Natural killer cell (primary cell): ENCODE measurements at regions not wholly inside any gene's neighbourhood (a gene's known extent, or its start where the extent isn't known, plus 50 kb on each side); places are given as distances from the start of the nearest gene placed in this dataset.

ENCODE experiments used
- ATAC-seq, 3 donors: fragments of 150-1000 bp in 2 of 3; fragments of 200-7000 bp in 1 of 3; cut with Tn5 transposase; 1 replicate in 1 of 3; 2 replicates in 2 of 3; pipeline ENCODE4 v1.10.0; 2021; ENCODE audit warnings: mild to moderate bottlenecking in 2 of 3, moderate library complexity in 2 of 3
- DNase-seq, 2 donors: peaks; one replicate each; pipeline versions ENCODE4 v3.0.0 to v3.0.0-alpha.2; 2013 to 2021; ENCODE audit warnings: mixed read lengths in 1 of 2
- H3K27ac ChIP-seq: one replicate; pipeline ENCODE4 v1.5.1; 2013; ENCODE audit warnings: mild to moderate bottlenecking, low read length
- H3K27me3 ChIP-seq: one replicate; pipeline ENCODE4 v1.6.1; 2013; ENCODE audit warnings: low read length; ENCODE audit not compliant: control insufficient read depth, insufficient read depth
- H3K36me3 ChIP-seq: one replicate; pipeline ENCODE4 v1.6.1; 2013; ENCODE audit warnings: low read length; ENCODE audit not compliant: control insufficient read depth, insufficient read depth
- H3K4me1 ChIP-seq: one replicate; pipeline ENCODE4 v1.6.1; 2013; ENCODE audit warnings: low read length; ENCODE audit not compliant: control insufficient read depth, insufficient read depth
- H3K4me3 ChIP-seq: one replicate; pipeline ENCODE4 v1.5.1; 2013; ENCODE audit warnings: low read length
- H3K9me3 ChIP-seq: one replicate; pipeline ENCODE4 v1.6.1; 2013; ENCODE audit warnings: low read length; ENCODE audit not compliant: control insufficient read depth, insufficient read depth
- H3K27ac Mint-ChIP-seq, 2 donors: one replicate each; pipeline ENCODE4 v1.8.0; 2022; ENCODE audit warnings: mild to moderate bottlenecking in 2 of 2, mixed read lengths in 2 of 2, moderate library complexity in 1 of 2
- H3K27me3 Mint-ChIP-seq, 2 donors: one replicate each; pipeline ENCODE4 v1.8.0; 2022; ENCODE audit warnings: low read depth in 2 of 2, mixed read lengths in 2 of 2
- H3K36me3 Mint-ChIP-seq: one replicate; pipeline ENCODE4 v1.8.0; 2022; ENCODE audit warnings: mixed read lengths
- H3K4me1 Mint-ChIP-seq, 2 donors: one replicate each; pipeline ENCODE4 v1.8.0; 2022; ENCODE audit warnings: mixed read lengths in 2 of 2
- H3K4me3 Mint-ChIP-seq: one replicate; pipeline ENCODE4 v1.8.0; 2022; ENCODE audit warnings: mild to moderate bottlenecking, moderate library complexity, mixed read lengths
- H3K9me3 Mint-ChIP-seq, 2 donors: one replicate each; pipeline ENCODE4 v1.8.0; 2022; ENCODE audit warnings: mixed read lengths in 2 of 2
- CTCF ChIP-seq: fragments of 200-600 bp; IDR thresholded peaks from one replicate; pipeline ENCODE4 v1.8.0; 2022; ENCODE audit warnings: antibody characterized with exemption
- WGBS: methylation state at CpG from one replicate; pipeline ENCODE4 v1.1.7; 2013; ENCODE audit warnings: missing lambda C conversion rate; ENCODE audit not compliant: insufficient coverage; 5-methylcytosine and 5-hydroxymethylcytosine counted together
- intact Hi-C: fragments of 100-400 bp; cut with micrococcal nuclease; formaldehyde crosslinking; loops from one replicate; pipeline ENCODE4 v1.14.2; 2022

- no peaks in the 10 kb centered on the region for H3K27me3 ChIP-seq
- H3K36me3 Mint-ChIP-seq: no peaks in the 10 kb centered on the region
- H3K4me3 Mint-ChIP-seq: no peak overlapping the region
- H3K4me3 ChIP-seq: no peak overlapping the region
- H3K27me3 Mint-ChIP-seq: no peaks in the 10 kb centered on the region
- no peak overlapping the region for H3K27ac Mint-ChIP-seq
- TF ChIP-seq CTCF: no peak
- DNase-seq (no peak), ATAC-seq (no peak)
- intact Hi-C loops: no loop called here
- peaks cover 5% of the 10 kb centered on the region for H3K9me3 ChIP-seq
- no peak overlapping the region for H3K27ac ChIP-seq
- peaks cover 4 to 7% of the 10 kb centered on the region in 2 donors for H3K9me3 Mint-ChIP-seq
- H3K4me1 ChIP-seq: no peaks in the 10 kb centered on the region
- H3K4me1 Mint-ChIP-seq: no peaks in the 10 kb centered on the region
- no peaks in the 10 kb centered on the region for H3K36me3 ChIP-seq
Measured at GRCh38 chr4:132614682-132615081, 534.4 kb upstream of the PCDH10 start.

- H3K4me3 ChIP-seq: no peak overlapping the region
- no peaks in the 10 kb centered on the region for H3K36me3 ChIP-seq
- TF ChIP-seq CTCF: no peak
- H3K9me3 ChIP-seq: peaks cover 5% of the 10 kb centered on the region
- intact Hi-C loops: no loop called here
- H3K9me3 Mint-ChIP-seq: peaks cover 16 to 19% of the 10 kb centered on the region in 2 donors
- ATAC-seq (no peak), DNase-seq (no peak)
- no peaks in the 10 kb centered on the region for H3K4me1 ChIP-seq
- H3K27me3 Mint-ChIP-seq: no peaks in the 10 kb centered on the region
- no peak overlapping the region for H3K27ac ChIP-seq
- H3K27me3 ChIP-seq: no peaks in the 10 kb centered on the region
- no peaks in the 10 kb centered on the region for H3K36me3 Mint-ChIP-seq
- H3K4me3 Mint-ChIP-seq: no peak overlapping the region
- 71% methylated on average over 1 of the region's 1 CpG for WGBS
- H3K4me1 Mint-ChIP-seq: no peaks in the 10 kb centered on the region
- H3K27ac Mint-ChIP-seq: no peak overlapping the region
Measured at GRCh38 chr4:132619968-132620367, 529.1 kb upstream of the PCDH10 start.

DNA sequence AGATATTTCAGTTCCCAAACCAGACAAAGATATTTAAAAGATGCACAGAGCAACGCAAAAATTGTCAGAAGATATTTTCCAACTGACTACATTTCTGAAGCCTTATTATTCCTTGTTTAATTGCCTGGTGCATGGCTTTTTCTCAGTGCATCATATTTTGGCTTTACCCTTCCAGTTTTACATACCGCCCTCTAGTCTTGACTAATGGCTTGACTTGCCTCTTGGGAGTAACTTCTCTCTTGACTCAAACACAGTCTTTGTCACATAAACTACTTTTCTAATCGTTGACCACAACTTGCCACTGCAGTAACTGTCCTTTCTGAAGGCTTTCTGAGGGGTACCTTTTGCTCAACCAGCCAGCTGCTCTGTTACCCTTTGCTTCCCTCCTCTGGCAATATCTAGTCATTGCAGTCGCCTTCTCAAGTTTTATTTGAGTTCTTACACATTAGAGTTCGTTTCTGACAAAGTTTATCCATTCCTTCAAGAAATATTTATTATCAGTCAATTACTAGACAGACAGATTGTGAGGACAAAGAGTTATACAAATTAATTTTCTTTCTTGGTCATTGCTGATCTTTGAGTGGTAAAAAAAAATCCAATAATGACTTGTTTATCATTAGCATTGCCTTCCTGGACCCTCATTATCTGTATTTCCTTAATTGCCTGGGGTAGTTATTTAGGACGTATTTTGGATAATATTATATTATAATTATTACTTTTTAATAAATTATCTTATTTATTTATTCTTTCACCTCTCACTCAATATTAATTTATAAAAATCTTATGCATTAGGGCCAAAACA lies 506.9 kb upstream of the PCDH10 start:
- no peaks in the 10 kb centered on the region for H3K27me3 Mint-ChIP-seq
- no peak overlapping the region for H3K4me3 Mint-ChIP-seq
- DNase-seq: no peak
- peaks cover 10 to 11% of the 10 kb centered on the region in 2 donors for H3K9me3 Mint-ChIP-seq
- 32% methylated on average over 4 of the region's 6 CpGs for WGBS
- TF ChIP-seq CTCF: no peak
- Histone ChIP-seq H3K27me3 (no peaks in the 10 kb centered on the region), H3K27ac (no peak overlapping the region), H3K4me1 (no peaks in the 10 kb centered on the region), H3K4me3 (no peak overlapping the region), H3K9me3 (no peaks in the 10 kb centered on the region), H3K36me3 (no peaks in the 10 kb centered on the region)
- no peaks in the 10 kb centered on the region for H3K4me1 Mint-ChIP-seq
- intact Hi-C loops: no loop called here
- no peaks in the 10 kb centered on the region for H3K36me3 Mint-ChIP-seq
- ATAC-seq: no peak
- H3K27ac Mint-ChIP-seq: no peak overlapping the region

DNA sequence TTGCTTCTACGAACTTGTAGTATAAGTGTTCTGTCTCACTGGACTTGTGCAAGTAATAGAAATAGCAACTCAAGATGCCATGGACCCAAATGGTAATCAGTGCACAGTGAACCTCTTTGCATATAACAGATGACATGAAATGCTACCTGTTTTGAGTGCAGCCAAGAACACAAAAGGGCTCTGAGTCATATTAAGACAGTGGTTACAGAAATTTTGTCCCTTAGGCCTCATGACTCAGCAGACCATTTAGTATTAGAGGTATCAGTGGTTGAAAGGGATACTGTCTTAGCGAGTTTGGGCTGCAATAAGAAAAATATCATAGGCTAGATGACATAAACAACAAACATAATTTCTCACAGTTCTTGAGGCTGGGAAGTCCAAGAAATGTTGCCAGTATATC lies 502.9 kb upstream of the PCDH10 start:
- no peaks in the 10 kb centered on the region for H3K27me3 Mint-ChIP-seq
- Histone ChIP-seq H3K27me3 (no peaks in the 10 kb centered on the region), H3K27ac (no peak overlapping the region), H3K4me1 (no peaks in the 10 kb centered on the region), H3K4me3 (no peak overlapping the region), H3K9me3 (no peaks in the 10 kb centered on the region), H3K36me3 (no peaks in the 10 kb centered on the region)
- H3K27ac Mint-ChIP-seq: no peak overlapping the region
- no peak for TF ChIP-seq CTCF
- no peaks in the 10 kb centered on the region for H3K36me3 Mint-ChIP-seq
- no peak for DNase-seq
- WGBS: 69% methylated on average over 1 of the region's 2 CpGs
- no peak overlapping the region for H3K4me3 Mint-ChIP-seq
- ATAC-seq: no peak
- intact Hi-C loops: no loop called here
- peaks cover 6 to 16% of the 10 kb centered on the region in 2 donors for H3K9me3 Mint-ChIP-seq
- H3K4me1 Mint-ChIP-seq: no peaks in the 10 kb centered on the region
